ENCODE measurements at regions not wholly inside any gene's neighbourhood (a gene's known extent, or its start where the extent isn't known, plus 50 kb on each side); places are given as distances from the start of the nearest gene placed in this dataset.

GRCh38 chr2:228334180-228334579 lies 152.7 kb upstream of the SPHKAP start:
- Mint-ChIP-seq H3K4me3 (no peak overlapping the region), H3K4me1 (no peaks in the 10 kb centered on the region), H3K36me3 (ENCODE audit: low read depth) (no peaks in the 10 kb centered on the region), H3K27me3 (ENCODE audit: low read depth) (peaks cover 2% of the 10 kb centered on the region), H3K27ac (ENCODE audit: unreplicated experiment) (no peak overlapping the region), H3K9me3 (peaks cover 12% of the 10 kb centered on the region)
- no peak for TF ChIP-seq CTCF (conservative IDR thresholded peaks at IDR 0.05)
- DNase-seq (ENCODE audit: low read depth, low spot score), result no peak

GRCh38 chr2:228329282-228329681 lies 147.8 kb upstream of the SPHKAP start:
- Mint-ChIP-seq H3K4me1 (no peaks in the 10 kb centered on the region), H3K27ac (ENCODE audit: unreplicated experiment) (no peak overlapping the region), H3K4me3 (no peak overlapping the region), H3K9me3 (peaks cover 16% of the 10 kb centered on the region), H3K36me3 (ENCODE audit: low read depth) (peaks cover 2% of the 10 kb centered on the region), H3K27me3 (ENCODE audit: low read depth) (peaks cover 2% of the 10 kb centered on the region)
- DNase-seq (ENCODE audit: low read depth, low spot score), result no peak
- no peak for TF ChIP-seq CTCF (conservative IDR thresholded peaks at IDR 0.05)

GRCh38 chr2:228321015-228321414 lies 139.5 kb upstream of the SPHKAP start:
- Mint-ChIP-seq H3K9me3 (peaks cover 3% of the 10 kb centered on the region), H3K36me3 (ENCODE audit: low read depth) (no peaks in the 10 kb centered on the region), H3K27me3 (ENCODE audit: low read depth) (no peaks in the 10 kb centered on the region), H3K27ac (ENCODE audit: unreplicated experiment) (no peak overlapping the region), H3K4me3 (no peak overlapping the region), H3K4me1 (peaks cover 6% of the 10 kb centered on the region)
- no peak for DNase-seq (ENCODE audit: low read depth, low spot score)
- no peak for TF ChIP-seq CTCF (conservative IDR thresholded peaks at IDR 0.05)

- Mint-ChIP-seq H3K27ac (ENCODE audit: unreplicated experiment) (no peak overlapping the region), H3K36me3 (ENCODE audit: low read depth) (no peaks in the 10 kb centered on the region), H3K4me1 (peaks cover under 1% of the 10 kb centered on the region), H3K4me3 (no peak overlapping the region), H3K27me3 (ENCODE audit: low read depth) (no peaks in the 10 kb centered on the region), H3K9me3 (no peaks in the 10 kb centered on the region)
- peak; percentile 32 for DNase-seq (ENCODE audit: low read depth, low spot score)
- TF ChIP-seq CTCF (conservative IDR thresholded peaks at IDR 0.05), result peak; percentile 65
These were observed 136.7 kb upstream of the SPHKAP start for GRCh38 chr2:228318218-228318617.

- DNase-seq (ENCODE audit: low read depth, low spot score), result no peak
- H3K9me3 Mint-ChIP-seq, result no peaks in the 10 kb centered on the region
- no peak for TF ChIP-seq CTCF (conservative IDR thresholded peaks at IDR 0.05)
- no peaks in the 10 kb centered on the region for H3K4me1 Mint-ChIP-seq
- no peak overlapping the region for H3K27ac Mint-ChIP-seq (ENCODE audit: unreplicated experiment)
- H3K27me3 Mint-ChIP-seq (ENCODE audit: low read depth), result no peaks in the 10 kb centered on the region
- no peak overlapping the region for H3K4me3 Mint-ChIP-seq
- H3K36me3 Mint-ChIP-seq (ENCODE audit: low read depth), result no peaks in the 10 kb centered on the region
These were observed 130.7 kb upstream of the SPHKAP start for GRCh38 chr2:228312172-228312571.

- no peak for DNase-seq (ENCODE audit: low read depth, low spot score)
- Mint-ChIP-seq H3K4me3 (no peak overlapping the region), H3K36me3 (ENCODE audit: low read depth) (no peaks in the 10 kb centered on the region), H3K27me3 (ENCODE audit: low read depth) (no peaks in the 10 kb centered on the region), H3K9me3 (peaks cover 4% of the 10 kb centered on the region), H3K4me1 (no peaks in the 10 kb centered on the region), H3K27ac (ENCODE audit: unreplicated experiment) (no peak overlapping the region)
- no peak for TF ChIP-seq CTCF (conservative IDR thresholded peaks at IDR 0.05)
These were observed 122.5 kb upstream of the SPHKAP start for GRCh38 chr2:228303960-228304359.

Measured in neural crest cell (in vitro differentiated cells).